ENCODE measurements at regions not wholly inside any gene's neighbourhood (a gene's known extent, or its start where the extent isn't known, plus 50 kb on each side); places are given as distances from the start of the nearest gene placed in this dataset.

- Mint-ChIP-seq H3K9me3 (no peaks in the 10 kb centered on the region), H3K4me3 (no peak overlapping the region), H3K36me3 (no peaks in the 10 kb centered on the region), H3K27ac (no peak overlapping the region), H3K27me3 (ENCODE audit: low read depth in 3 of 3) (peaks cover 3 to 7% (median 6%) of the 10 kb centered on the region in 3 donors), H3K4me1 (peaks cover 0 to 2% of the 10 kb centered on the region in 2 donors)
- DNase-seq = no peak
Measured at GRCh38 chr18:79620576-79621165, 58.9 kb upstream of the CTDP1 start.

GRCh38 chr18:79621501-79621900, 58.1 kb upstream of the CTDP1 start:
- no peaks in the 10 kb centered on the region for H3K36me3 Mint-ChIP-seq
- H3K27me3 Mint-ChIP-seq (ENCODE audit: low read depth in 3 of 3) = peaks cover 3 to 7% (median 6%) of the 10 kb centered on the region in 3 donors
- H3K9me3 Mint-ChIP-seq = no peaks in the 10 kb centered on the region
- H3K4me1 Mint-ChIP-seq = peaks cover 0 to 2% of the 10 kb centered on the region in 2 donors
- H3K4me3 Mint-ChIP-seq = no peak overlapping the region
- no peak for DNase-seq
- no peak overlapping the region for H3K27ac Mint-ChIP-seq

GRCh38 chr18:79622004-79622403, 57.6 kb upstream of the CTDP1 start:
- Mint-ChIP-seq H3K4me3 (no peak overlapping the region), H3K4me1 (peaks cover 0 to 2% of the 10 kb centered on the region in 2 donors), H3K27me3 (ENCODE audit: low read depth in 3 of 3) (peaks cover 3 to 7% (median 6%) of the 10 kb centered on the region in 3 donors), H3K9me3 (no peaks in the 10 kb centered on the region), H3K27ac (no peak overlapping the region), H3K36me3 (no peaks in the 10 kb centered on the region)
- no peak for DNase-seq

- no peak for DNase-seq
- H3K27ac Mint-ChIP-seq = no peak overlapping the region
- peaks cover 6 to 10% (median 7%) of the 10 kb centered on the region in 3 donors for H3K27me3 Mint-ChIP-seq (ENCODE audit: low read depth in 3 of 3)
- peaks cover 1 to 3% of the 10 kb centered on the region in 2 donors for H3K4me1 Mint-ChIP-seq
- H3K4me3 Mint-ChIP-seq = no peak overlapping the region
- H3K9me3 Mint-ChIP-seq = peaks cover 0 to 2% (median 0%) of the 10 kb centered on the region in 6 donors
- H3K36me3 Mint-ChIP-seq = no peaks in the 10 kb centered on the region
Measured at GRCh38 chr18:79624356-79625170, 55.0 kb upstream of the CTDP1 start.

GRCh38 chr18:79625195-79625923, 54.2 kb upstream of the CTDP1 start:
- H3K4me3 Mint-ChIP-seq = no peak overlapping the region
- H3K4me1 Mint-ChIP-seq = peaks cover 7 to 11% of the 10 kb centered on the region in 2 donors
- H3K27ac Mint-ChIP-seq = no peak overlapping the region
- no peak for DNase-seq
- no peaks in the 10 kb centered on the region for H3K36me3 Mint-ChIP-seq
- peaks cover 0 to 2% (median 0%) of the 10 kb centered on the region in 6 donors for H3K9me3 Mint-ChIP-seq
- H3K27me3 Mint-ChIP-seq (ENCODE audit: low read depth in 3 of 3) = peaks cover 6 to 10% (median 7%) of the 10 kb centered on the region in 3 donors

- Mint-ChIP-seq H3K27me3 (ENCODE audit: low read depth in 3 of 3) (peaks cover 7 to 11% (median 7%) of the 10 kb centered on the region in 3 donors), H3K27ac (no peak overlapping the region), H3K4me1 (peaks cover 13 to 18% of the 10 kb centered on the region in 2 donors), H3K4me3 (no peak overlapping the region), H3K36me3 (peaks cover 0 to 2% (median 0%) of the 10 kb centered on the region in 3 donors), H3K9me3 (peaks cover 0 to 2% (median 0%) of the 10 kb centered on the region in 6 donors)
- no peak for DNase-seq
Measured at GRCh38 chr18:79625924-79626561, 53.6 kb upstream of the CTDP1 start.

GRCh38 chr18:79626905-79627749, 52.5 kb upstream of the CTDP1 start:
- H3K4me3 Mint-ChIP-seq = no peak overlapping the region
- no peak for DNase-seq
- peaks cover 24 to 29% of the 10 kb centered on the region in 2 donors for H3K4me1 Mint-ChIP-seq
- peaks cover 0 to 4% (median 0%) of the 10 kb centered on the region in 3 donors for H3K36me3 Mint-ChIP-seq
- H3K27ac Mint-ChIP-seq = no peak overlapping the region
- H3K27me3 Mint-ChIP-seq (ENCODE audit: low read depth in 3 of 3) = peaks cover 11 to 15% (median 12%) of the 10 kb centered on the region in 3 donors
- H3K9me3 Mint-ChIP-seq = peaks cover 0 to 2% (median 0%) of the 10 kb centered on the region in 6 donors

- H3K9me3 Mint-ChIP-seq = peaks cover 0 to 2% (median 0%) of the 10 kb centered on the region in 6 donors
- peaks cover 27 to 33% of the 10 kb centered on the region in 2 donors for H3K4me1 Mint-ChIP-seq
- peaks cover 13 to 17% (median 15%) of the 10 kb centered on the region in 3 donors for H3K27me3 Mint-ChIP-seq (ENCODE audit: low read depth in 3 of 3)
- H3K27ac Mint-ChIP-seq = no peak overlapping the region
- DNase-seq = no peak
- H3K4me3 Mint-ChIP-seq = no peak overlapping the region
- H3K36me3 Mint-ChIP-seq = peaks cover 0 to 4% (median 0%) of the 10 kb centered on the region in 3 donors
Measured at GRCh38 chr18:79627750-79628294, 51.8 kb upstream of the CTDP1 start.

- Mint-ChIP-seq H3K36me3 (peaks cover 0 to 4% (median 0%) of the 10 kb centered on the region in 3 donors), H3K27me3 (ENCODE audit: low read depth in 3 of 3) (peaks cover 16 to 22% (median 19%) of the 10 kb centered on the region in 3 donors)
Measured at GRCh38 chr18:79628416-79629248, 51.0 kb upstream of the CTDP1 start.

GRCh38 chr18:79629249-79629558, 50.4 kb upstream of the CTDP1 start:
- peaks cover 0 to 8% (median 2%) of the 10 kb centered on the region in 6 donors for H3K9me3 Mint-ChIP-seq
- peaks cover 19 to 23% (median 22%) of the 10 kb centered on the region in 3 donors for H3K27me3 Mint-ChIP-seq (ENCODE audit: low read depth in 3 of 3)
- DNase-seq = no peak
- H3K36me3 Mint-ChIP-seq = peaks cover 0 to 4% (median 0%) of the 10 kb centered on the region in 3 donors
- no peak overlapping the region for H3K4me3 Mint-ChIP-seq
- H3K4me1 Mint-ChIP-seq = peaks cover 32 to 33% of the 10 kb centered on the region in 2 donors
- H3K27ac Mint-ChIP-seq = no peak overlapping the region

More at GRCh38 chr18:79628416-79629248, 51.0 kb upstream of the CTDP1 start:
- H3K27ac Mint-ChIP-seq = no peak overlapping the region
- peaks cover 30 to 33% of the 10 kb centered on the region in 2 donors for H3K4me1 Mint-ChIP-seq
- peaks cover 0 to 5% (median 2%) of the 10 kb centered on the region in 6 donors for H3K9me3 Mint-ChIP-seq
- no peak for DNase-seq
- H3K4me3 Mint-ChIP-seq = peak overlapping the region in 1 of 5 donors; percentile 24

- H3K4me1 Mint-ChIP-seq = peaks cover 32 to 33% of the 10 kb centered on the region in 2 donors
- H3K27ac Mint-ChIP-seq = no peak overlapping the region
- peaks cover 0 to 8% (median 2%) of the 10 kb centered on the region in 6 donors for H3K9me3 Mint-ChIP-seq
- DNase-seq = no peak
- H3K36me3 Mint-ChIP-seq = peaks cover 0 to 4% (median 0%) of the 10 kb centered on the region in 3 donors
- peaks cover 17 to 21% (median 20%) of the 10 kb centered on the region in 3 donors for H3K27me3 Mint-ChIP-seq (ENCODE audit: low read depth in 3 of 3)
- H3K4me3 Mint-ChIP-seq = peak overlapping the region in 1 of 5 donors; percentile 35
Measured at GRCh38 chr18:79629606-79630005, 50.0 kb upstream of the CTDP1 start.

Data from immature natural killer cell (primary cell).